PC-3 (cell line): ENCODE measurements at regions not wholly inside any gene's neighbourhood (a gene's known extent, or its start where the extent isn't known, plus 50 kb on each side); places are given as distances from the start of the nearest gene placed in this dataset.

Experiments used
- EZH2 ChIP-seq: fragments of 300-600 bp; sonication (generic); IDR thresholded peaks from one replicate; pipeline ENCODE4 v1.6.1; 2017; ENCODE audit warnings: antibody characterized with exemption, mild to moderate bottlenecking, low read length; ENCODE audit not compliant: unreplicated experiment
- EZH2phosphoT487 ChIP-seq: fragments of 300-600 bp; sonication (generic); IDR thresholded peaks from 2 replicates; pipeline ENCODE4 v1.6.1; 2018; ENCODE audit warnings: mild to moderate bottlenecking, antibody characterized with exemption, low read length, borderline replicate concordance
- TF ChIP-seq, protein P1 (sequence below): fragments of 300-600 bp; sonication (generic); conservative IDR thresholded peaks from 2 replicates; pipeline ENCODE4 v1.5.1; 2017; ENCODE audit warnings: antibody characterized with exemption, low read depth, mild to moderate bottlenecking, low read length

DNA sequence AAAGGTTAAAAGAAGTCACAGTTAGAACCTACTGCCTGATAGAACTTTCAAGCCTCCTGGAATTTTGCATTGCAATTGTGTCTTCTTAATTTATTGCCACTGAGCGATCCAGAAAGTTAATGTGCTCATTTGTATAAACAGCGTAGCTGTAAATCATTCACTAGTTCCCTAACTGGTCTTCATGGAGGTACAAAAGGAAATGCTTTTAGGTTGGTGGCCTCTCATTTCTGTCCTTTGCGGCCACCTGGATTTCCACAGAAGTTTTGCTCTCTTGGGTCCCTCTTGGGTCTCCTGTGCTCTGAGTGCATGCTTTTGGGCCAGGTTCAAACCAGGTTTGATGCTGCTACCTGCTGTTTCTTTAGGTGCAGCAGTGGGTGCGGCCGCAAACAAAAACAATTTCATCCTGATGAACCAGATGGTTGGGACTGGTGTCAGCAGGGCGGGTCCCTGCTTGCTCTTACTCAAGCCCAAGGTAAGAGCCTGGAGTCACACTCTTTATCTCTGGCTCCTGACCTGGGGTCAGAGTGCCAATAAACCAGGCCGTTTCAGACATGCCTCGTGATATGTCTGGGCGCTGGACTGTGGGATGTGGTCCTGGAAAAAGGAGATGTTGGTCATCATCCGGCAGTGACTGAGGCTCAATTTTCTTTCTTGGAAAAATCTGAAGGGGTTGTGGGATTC, 270.1 kb downstream of the PTTG2 start:
- TF ChIP-seq, protein P1, sequence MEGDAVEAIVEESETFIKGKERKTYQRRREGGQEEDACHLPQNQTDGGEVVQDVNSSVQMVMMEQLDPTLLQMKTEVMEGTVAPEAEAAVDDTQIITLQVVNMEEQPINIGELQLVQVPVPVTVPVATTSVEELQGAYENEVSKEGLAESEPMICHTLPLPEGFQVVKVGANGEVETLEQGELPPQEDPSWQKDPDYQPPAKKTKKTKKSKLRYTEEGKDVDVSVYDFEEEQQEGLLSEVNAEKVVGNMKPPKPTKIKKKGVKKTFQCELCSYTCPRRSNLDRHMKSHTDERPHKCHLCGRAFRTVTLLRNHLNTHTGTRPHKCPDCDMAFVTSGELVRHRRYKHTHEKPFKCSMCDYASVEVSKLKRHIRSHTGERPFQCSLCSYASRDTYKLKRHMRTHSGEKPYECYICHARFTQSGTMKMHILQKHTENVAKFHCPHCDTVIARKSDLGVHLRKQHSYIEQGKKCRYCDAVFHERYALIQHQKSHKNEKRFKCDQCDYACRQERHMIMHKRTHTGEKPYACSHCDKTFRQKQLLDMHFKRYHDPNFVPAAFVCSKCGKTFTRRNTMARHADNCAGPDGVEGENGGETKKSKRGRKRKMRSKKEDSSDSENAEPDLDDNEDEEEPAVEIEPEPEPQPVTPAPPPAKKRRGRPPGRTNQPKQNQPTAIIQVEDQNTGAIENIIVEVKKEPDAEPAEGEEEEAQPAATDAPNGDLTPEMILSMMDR: no peak
- no peak for TF ChIP-seq EZH2
- TF ChIP-seq EZH2phosphoT487: no peak
